OCI-LY3 (cell line): ENCODE measurements at regions not wholly inside any gene's neighbourhood (a gene's known extent, or its start where the extent isn't known, plus 50 kb on each side); places are given as distances from the start of the nearest gene placed in this dataset.

ENCODE experiments used
- CTCF ChIP-seq: fragments of 200-600, 300-600 bp; sonication (generic); IDR thresholded peaks from 2 replicates; pipeline ENCODE4 v1.5.1; 2014; ENCODE audit warnings: antibody characterized with exemption, low read length, low read depth
- EZH2phosphoT487 ChIP-seq: fragments of 200-600 bp; shearing (Covaris generic); IDR thresholded peaks from 2 replicates; pipeline ENCODE4 v1.6.1; 2018; ENCODE audit warnings: antibody characterized with exemption, mixed run types, low read depth

- no peak for TF ChIP-seq CTCF
- no peak for TF ChIP-seq EZH2phosphoT487
These were observed 1038.9 kb upstream of the ZEB2 start for GRCh38 chr2:145558617-145559350.
